ENCODE measurements at regions not wholly inside any gene's neighbourhood (a gene's known extent, or its start where the extent isn't known, plus 50 kb on each side); places are given as distances from the start of the nearest gene placed in this dataset.

- TF ChIP-seq CTCF (IDR thresholded peaks at IDR 0.05) (no peak), POLR2A (IDR thresholded peaks at IDR 0.05) (no peak)
Observed at GRCh38 chr13:76336889-76337844, 549.0 kb downstream of the KCTD12 start.
